GM21515 (cell line): ENCODE measurements at regions not wholly inside any gene's neighbourhood (a gene's known extent, or its start where the extent isn't known, plus 50 kb on each side); places are given as distances from the start of the nearest gene placed in this dataset.

Experiments used
- ATAC-seq: cut with Tn5 transposase; IDR thresholded peaks from one replicate; pipeline ENCODE4 v1.9.1; 2021; ENCODE audit not compliant: unreplicated experiment

DNA sequence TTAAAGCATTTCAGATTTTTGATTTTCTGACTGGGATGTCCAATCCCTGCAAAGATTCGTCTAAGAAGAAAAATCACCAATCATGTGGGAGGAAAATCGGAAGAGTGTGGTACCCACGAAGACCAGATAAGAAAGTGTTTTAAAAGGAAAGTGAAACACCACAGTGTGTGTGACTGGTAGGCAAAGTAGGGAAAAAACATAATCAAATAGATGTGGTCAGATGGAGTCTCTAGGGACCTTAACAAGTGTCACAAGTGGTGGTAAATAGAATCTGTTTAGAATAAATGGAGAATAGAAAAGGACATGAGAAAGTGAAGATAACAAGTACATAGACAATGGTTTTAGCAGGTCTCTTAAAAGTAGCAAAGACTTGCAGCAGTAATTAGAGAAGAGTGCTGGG, 154.6 kb downstream of the SLC30A10 start:
- peak; percentile 99 for ATAC-seq

DNA sequence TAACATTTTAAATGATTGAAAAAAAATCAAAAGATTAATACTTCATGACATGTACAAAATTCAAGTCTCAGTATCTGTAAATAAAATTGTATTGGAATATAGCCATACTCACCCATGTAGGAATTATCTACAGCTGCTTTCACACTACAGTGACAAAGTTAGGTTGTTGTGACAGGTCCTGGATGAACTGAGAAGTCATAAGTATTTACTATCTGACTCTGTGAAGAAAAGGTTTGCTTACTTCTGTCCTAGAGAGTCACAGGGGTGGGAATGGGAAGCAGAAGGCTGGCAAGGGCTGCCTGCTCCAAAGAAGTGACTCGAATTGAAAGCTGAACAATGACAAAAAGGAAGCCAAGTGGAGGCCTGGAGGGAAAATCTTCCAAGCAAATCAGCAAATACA, 155.2 kb downstream of the SLC30A10 start:
- ATAC-seq = no peak

DNA sequence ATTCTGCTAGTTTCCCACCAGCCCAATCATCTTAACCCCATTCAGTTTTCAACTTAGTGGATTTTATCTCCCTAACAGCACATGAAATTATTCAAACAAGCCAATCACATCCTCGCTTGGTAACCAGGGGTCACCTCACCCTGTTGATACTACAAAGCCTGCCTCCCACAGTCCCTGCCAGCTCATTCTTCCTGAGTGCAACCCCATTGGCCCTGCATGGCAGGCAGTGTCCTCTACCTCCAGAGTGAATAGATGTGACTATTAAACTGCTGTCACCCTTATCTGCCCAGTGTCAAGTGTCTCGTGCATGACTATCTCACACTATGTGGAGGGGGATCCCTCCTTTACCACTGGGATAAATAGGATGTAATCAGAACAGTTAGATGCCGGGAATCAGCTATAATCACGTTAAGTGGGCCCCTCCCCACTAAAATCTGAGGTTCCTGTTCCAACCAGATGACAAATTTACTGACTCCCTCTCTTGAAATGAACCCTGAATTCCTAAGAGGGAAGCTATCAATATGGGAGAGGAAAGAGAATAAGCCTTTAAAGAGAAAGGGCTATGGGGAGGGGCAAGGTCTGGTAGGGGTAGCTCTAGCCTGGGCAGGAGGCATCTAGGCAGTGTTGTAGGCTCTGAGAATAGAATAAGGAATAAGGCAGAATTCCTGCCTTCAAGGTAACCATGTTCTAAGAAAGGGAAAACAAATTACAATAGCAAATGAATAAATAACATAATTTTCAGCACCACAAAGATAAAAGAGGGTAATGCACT, 155.9 kb downstream of the SLC30A10 start:
- ATAC-seq = no peak

DNA sequence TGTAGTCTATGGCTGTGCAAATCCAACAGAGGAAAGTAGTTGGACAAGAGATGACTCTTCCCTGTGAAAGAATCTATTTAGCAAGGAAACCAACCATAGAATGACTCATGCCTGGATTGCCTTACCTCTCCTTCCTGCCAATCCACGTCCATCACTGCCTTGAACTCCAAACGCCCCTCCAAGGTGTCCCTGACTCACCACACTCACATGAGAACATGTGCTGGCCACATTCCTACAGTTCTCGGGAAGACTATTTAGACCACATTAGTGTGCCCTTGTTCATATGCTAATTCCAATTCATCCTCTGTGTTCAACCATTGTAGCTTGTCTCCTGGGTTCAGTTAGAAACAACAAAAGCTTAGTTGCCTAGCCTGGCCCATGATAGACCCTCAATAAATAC, 157.3 kb downstream of the SLC30A10 start:
- no peak for ATAC-seq

DNA sequence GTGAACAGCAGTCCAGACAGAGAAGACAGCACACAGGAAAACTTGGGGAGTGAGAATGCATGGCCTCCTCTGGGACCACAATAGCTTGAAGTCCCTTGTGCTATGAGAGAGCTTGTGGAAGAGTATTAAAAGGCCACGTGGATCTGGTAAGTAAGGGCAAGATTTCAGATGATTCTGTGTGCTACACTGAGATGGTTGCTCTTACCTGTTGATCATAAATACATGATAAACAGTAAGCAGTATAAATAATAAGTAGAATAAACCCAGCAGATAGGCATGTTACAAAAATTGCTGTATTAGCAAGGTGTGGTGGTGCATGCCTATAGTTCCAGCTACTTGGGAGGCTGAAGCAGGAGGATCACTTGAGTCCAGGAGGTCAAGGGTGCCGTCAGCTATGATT, 150.4 kb upstream of the ZC3H11B start:
- no peak for ATAC-seq

DNA sequence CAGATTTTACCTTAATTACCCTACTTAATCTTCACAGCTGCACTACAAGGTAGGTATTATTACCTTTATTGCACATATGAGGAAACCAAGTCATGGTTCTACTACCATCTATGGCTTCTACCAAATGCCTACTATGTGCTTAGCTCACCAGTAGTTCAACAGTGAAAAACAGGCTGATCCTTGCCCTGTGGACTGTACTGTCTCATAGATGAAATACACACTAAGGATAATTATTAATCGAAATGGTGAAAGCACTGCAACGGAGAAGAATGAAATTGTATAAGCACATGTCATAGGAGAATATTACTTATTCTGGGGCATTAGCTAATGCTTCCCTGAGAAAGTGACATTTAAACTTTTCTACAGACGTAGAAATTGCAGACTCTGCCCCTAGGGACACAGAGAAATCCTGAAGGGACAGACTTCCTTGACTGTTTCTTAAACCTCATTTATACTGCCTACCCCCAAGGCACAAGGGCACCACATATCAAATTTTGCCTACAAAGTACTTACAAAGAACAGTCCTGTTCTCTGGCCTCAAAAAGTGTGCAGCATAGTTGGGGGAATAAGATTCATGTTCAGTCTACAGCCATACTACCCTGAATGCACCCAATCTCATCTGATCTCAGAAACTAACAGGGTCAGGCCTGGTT, 148.4 kb upstream of the ZC3H11B start:
- no peak for ATAC-seq

DNA sequence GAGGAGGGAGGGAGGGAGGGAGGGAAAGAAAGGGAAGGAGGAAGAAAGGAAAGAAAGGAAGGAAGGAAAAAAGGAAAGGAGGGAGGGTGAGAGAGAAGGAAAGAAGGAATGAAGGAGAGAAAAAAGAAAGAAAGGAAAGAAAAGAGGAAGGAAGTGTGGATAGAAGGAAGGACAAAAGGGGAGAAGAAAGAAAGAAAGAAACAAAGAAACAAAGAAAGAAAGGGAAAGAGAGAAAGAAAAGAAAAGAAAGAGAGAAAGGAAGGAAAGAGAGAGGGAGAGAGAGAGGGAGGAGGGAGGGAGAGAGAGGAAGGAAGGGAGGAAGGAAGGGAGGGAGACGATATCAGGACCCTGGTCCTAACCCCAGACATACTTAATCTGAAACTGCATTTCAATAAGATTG, 146.2 kb upstream of the ZC3H11B start:
- ATAC-seq = no peak

DNA sequence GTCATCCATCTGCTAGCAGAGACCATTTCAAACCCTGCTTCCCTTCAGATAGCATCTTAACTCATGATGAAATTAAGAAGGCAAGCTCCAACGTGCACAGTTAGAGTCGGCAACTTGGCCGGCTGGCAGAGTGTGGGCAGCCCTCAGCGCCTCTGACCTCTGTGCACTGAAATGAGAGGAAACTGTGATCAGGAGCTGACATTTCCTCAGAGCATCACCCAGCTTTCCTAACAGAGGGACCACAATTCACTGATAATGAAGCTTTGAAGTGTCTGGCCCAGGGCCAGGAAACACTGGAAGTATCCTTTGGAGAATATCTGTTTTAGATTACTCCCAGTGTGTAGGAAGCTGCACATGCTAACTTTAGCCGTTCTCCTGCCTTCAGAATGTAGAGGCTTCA, 145.0 kb upstream of the ZC3H11B start:
- ATAC-seq = no peak

DNA sequence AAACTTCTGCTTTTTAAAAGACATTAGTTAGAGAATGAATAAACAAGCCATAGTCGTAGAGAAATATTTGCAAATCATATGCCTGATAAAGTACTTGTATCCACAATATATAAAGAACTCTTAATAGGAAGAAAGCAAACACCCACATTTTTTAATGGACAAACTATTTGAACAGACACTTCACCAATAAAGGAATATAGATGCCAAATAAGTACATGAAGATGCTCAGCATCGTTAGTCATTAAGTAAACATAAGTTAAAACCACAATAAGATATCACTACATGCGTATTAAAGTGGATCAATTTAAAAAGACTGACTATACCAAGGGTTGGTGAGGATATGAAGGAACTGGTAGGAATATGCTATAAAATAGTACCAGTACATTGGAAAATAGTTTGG, 142.3 kb upstream of the ZC3H11B start:
- no peak for ATAC-seq

DNA sequence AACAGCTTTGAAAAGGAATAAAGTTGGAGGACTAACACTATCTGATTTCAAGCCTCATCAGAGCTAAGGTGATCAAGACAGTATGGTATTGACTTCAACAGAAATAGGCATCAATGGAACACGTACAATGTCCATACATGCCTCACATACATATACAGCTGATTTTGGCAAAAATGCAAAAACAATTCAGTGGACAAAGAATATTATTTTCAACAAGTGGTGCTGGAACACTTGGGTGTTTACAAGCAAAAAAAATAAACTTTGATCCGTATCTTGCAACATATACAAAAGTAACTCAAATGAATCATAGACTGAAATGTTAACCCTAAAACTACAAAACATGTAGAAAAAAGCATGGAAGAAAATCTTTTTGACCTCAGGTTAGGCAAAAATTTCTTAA, 141.9 kb upstream of the ZC3H11B start:
- no peak for ATAC-seq

DNA sequence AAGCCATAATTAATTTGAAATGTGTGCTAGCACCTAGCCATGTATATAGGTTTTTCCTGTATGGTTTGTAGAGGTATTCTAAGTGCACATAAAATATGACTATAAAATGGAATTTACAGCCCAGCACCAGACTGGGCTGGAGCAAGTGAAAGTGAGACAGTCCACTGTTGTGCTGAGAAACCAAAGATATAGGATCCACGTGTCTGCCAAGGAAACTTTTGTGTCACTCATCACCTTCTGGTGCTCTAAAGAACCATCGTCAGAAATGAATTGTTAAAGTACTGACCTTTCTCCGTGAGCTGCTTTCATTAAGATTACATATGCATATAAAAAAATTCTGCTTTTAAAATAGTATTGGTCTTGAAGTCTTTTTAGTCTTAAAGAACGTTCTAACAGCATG, 141.0 kb upstream of the ZC3H11B start:
- no peak for ATAC-seq

DNA sequence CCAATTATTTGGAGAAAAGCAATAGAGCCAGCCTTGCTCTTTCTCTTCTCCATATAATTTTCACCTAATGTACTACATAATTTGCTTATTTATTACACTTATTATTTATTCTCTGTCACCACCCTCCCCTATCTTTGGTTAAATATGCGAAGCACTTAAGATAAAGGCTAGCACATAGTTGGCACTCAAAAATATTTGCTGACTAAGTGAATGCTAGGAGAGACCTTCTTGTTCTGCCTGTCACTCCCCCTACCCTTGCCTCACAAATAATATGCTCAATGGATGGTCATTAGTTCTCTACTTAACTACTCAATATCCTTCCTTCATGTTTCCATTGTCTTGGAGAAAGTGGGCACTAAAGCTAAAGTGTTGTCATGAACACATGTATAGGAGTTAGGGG, 139.7 kb upstream of the ZC3H11B start:
- no peak for ATAC-seq

DNA sequence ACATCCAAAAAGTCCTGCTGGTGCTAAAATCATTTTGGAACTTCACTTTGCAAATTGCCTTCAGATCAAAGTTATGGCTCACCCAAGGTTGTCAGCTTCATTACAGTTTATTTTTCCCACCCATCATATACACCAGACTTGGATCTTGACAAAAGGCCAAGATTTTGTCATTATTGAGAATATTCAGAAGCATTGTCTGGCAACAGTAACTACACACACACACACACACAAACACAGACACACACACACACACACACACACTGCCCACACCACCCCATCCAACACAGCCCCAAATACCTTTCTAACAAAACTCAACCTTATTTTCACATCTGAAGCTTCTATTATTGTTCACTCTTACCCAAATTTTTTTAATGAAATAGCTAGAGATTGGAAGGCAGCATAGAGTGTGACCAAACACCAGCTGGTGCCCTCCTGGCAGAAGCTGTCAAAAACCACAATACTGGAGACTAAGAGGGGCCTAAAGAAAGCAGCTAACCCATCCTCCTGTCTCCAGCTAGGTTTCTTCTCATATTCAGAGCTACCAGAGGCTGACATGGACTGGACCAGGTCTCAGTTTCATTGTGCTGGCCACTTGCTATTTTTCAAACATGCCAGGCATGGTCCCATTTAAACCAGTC, 139.1 kb upstream of the ZC3H11B start:
- no peak for ATAC-seq

DNA sequence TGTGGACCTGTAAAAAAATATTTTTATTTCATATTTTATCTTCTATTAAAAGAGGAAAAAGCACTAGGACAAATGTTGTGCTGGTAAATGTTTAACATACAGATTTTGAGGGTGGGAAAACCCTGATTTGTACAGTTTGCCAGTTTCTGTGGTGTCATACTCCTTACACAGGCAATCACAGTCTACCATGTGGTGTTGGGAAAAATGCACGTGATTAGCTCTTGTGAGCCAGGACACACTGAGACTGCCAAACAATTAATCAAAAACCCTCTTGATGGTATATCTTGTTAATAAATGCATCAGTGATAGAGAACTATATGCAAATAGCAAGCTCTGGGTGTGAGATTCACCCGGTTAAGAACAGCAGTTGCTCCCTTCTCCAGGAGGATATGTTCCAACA, 136.5 kb upstream of the ZC3H11B start:
- ATAC-seq = no peak

DNA sequence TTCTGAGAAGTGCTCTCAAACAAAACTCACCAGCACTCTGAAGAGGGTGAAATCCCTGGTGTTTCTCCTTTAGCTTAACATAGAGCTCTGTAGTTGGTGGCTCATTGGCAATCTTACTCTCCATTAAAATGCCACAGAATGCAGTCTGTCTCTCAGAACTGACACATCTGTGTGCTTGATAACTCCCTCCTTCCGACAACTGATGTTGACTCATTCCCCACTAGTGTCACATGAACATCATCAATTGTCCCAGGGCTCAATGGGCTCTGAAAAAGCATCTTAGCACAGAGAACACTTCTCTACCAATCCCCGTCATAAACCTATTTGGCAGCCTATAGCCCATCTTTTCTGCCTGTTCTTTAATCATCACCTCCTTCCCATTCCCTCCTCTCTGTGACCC, 133.2 kb upstream of the ZC3H11B start:
- no peak for ATAC-seq

DNA sequence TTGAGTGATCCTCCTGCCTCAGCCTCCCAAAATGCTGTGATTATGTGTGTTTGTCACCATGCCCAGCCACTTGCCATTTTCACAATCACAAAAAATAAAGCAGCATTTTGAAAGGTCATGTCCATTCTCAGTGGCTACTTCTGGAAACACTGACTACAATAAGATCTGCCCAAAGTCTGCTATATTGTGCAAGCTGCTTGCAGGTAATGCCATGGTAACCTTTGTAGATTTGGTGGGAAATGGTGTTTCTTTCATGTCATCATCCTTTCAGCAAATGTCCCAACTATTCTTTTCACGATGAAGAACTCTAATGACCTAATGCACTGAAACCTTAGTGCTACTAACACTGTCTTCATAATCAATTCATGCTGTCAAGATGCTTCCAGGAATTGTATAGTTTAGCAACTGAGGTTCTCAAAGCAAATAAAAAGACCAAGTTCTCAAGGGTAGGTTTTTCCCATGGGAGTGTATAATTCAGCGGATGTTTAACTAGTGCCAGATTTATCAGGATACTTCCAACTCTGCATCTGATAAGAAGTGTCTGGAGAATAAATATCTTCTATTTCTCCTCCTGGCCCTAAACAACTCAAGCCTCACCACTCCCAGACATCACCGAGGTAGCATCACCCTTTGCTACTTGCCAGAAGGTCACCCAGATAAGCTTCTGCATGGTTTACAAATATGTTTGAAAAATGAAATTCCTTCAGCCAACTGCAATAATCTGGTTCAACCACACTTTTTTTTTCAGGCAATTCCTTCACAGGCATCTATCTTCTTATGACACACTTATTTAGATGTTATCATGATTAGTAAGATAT, 132.0 kb upstream of the ZC3H11B start:
- no peak for ATAC-seq

DNA sequence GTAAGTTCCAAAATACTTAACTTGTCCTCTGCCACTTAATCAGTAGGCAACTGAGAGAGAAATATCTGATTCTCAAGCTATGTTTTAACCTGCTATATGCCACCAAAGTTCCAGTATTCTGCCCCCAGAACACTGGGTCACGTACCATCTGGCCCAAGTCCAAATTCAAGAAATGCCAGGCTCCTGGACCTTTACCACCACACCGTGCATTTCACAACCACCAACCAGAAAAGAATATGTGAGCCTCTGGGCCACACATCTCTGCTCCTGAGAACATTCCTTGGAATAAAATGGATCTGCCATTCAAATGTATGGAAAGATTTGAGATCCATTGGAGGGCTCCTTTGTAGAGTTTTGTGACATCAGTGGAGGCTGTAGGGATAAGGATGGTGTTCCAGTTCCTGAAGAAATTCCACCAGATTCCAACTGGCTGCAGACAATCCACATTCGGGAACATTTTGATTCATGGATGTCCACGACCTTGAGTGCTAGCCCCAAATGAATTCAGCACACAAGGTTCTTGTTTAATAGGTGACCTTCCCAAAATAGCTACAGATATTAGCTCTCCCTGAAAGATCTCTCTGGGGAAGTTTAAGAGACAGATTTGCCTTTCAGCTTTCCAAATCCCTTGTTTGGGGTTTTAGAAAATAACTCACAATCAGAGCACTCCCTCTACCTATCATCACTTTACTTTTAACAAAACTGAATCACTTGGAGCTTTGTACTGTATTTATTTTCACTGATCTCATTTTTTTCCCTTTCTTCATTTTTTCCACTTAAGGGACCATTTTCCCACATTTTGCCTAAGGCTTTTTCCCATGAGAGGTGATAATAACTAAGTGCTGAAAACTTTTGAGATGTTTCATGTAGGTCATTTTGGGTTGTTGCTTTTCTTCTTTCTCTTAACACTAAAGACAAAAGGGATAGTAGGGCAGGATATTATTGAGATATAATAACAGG, 128.4 kb upstream of the ZC3H11B start:
- no peak for ATAC-seq

DNA sequence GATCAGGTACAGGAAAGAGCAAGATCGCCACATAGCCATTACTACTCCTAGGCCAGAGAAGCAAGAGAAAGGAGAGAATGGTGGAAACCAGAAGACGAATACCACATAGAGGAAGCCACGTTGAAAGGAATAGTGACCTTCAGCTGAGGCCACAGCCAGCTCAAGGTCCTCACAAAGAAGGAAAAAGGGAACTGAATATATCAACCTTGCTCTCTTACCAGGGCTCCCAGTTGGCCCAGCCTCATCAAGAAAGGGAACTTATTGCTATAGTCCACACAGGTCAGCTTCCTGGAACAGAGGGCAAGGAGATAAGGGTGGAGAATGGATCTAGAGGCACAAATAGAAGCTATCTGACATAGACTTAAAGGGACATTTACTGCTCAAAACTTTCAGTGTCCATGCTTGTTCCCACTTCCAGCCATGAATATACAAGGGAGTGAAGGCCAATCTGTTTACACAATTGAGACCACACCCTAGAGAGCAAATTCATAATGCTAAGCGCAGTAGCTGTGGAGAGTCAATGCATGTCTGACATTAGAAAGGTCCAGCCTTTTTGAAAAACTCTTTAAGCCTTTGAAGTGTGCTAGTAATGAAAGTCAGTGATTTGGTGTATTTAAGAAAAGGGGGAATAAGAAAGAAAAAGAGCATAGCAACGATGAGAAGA, 120.7 kb upstream of the ZC3H11B start:
- no peak for ATAC-seq

DNA sequence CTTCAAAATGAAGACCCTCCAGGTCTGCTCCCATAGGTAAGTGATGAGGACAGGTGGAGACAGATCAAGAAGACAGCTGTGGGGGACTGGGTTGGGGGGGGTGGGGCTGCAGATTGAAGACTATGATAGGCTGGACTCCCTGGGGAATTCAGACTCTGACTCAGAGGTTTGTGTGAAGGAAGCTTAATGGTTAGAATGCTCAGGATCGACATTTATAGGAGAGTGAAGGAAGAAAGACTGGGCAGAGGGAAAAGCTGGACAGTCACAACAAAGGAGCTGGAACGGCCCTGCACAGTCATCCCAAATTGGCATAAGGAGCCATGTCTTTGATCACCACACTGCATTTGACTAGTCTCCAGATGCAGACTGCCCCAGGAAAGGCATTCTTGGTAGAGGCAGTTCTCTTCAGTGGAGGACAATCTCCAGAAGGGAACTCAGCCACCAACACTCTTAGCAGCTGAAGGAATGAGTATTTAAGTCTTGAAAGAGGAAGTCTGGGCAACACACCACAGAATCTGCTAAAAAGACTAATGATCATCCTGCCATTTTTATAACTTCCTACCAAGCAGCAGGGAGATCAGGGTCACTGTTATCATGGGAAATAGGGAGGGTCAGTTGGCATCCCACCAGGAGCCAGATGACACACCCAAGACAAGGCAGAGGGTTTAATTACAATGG, 120.0 kb upstream of the ZC3H11B start:
- ATAC-seq = no peak
